OCI-LY7 (cell line): ENCODE measurements at regions not wholly inside any gene's neighbourhood (a gene's known extent, or its start where the extent isn't known, plus 50 kb on each side); places are given as distances from the start of the nearest gene placed in this dataset.

Source experiments
- BruUV-seq: library from RNA; stranded (reverse); fragments of 400-500 nt; replicated peaks from 2 replicates; lab custom pipeline; 2021; lab: Mats Ljungman, UMichigan
- CTCF ChIA-PET: fragments of 300-600 bp; sonication (Branson Sonifier 250); formaldehyde crosslinking; loops from one replicate; lab custom pipeline; 2022; ENCODE audit warnings: antibody characterized with exemption; ENCODE audit not compliant: unreplicated experiment; lab: Charles Lee
- POLR2A ChIA-PET: fragments of 300-600 bp; sonication (Branson Sonifier 250); formaldehyde crosslinking; loops from one replicate; lab custom pipeline; 2022; ENCODE audit warnings: antibody characterized with exemption; lab: Charles Lee
- DNase-seq: peaks from one replicate; pipeline ENCODE4 v3.0.0-alpha.2; 2015; ENCODE audit warnings: low spot score
- H2AFZ ChIP-seq: fragments of 200-600 bp; sonication (generic), shearing (Covaris generic); 2 replicates; pipeline ENCODE4 v1.6.1; 2014; ENCODE audit warnings: mild to moderate bottlenecking, antibody characterized with exemption, low read length, moderate library complexity
- H3K27ac ChIP-seq: fragments of 200-600 bp; sonication (generic); 2 replicates; pipeline ENCODE4 v1.5.1; 2014; ENCODE audit warnings: mixed run types, low read depth, mild to moderate bottlenecking, moderate library complexity, low read length, inconsistent platforms; ENCODE audit not compliant: poor library complexity, severe bottlenecking
- H3K36me3 ChIP-seq: fragments of 200-600 bp; sonication (generic); 2 replicates; pipeline ENCODE4 v1.6.1; 2014; ENCODE audit warnings: mild to moderate bottlenecking, antibody characterized with exemption, low read length, moderate library complexity, mixed read lengths; ENCODE audit not compliant: insufficient read depth
- H3K4me1 ChIP-seq: fragments of 200-600 bp; sonication (generic); 2 replicates; pipeline ENCODE4 v1.5.1; 2014; ENCODE audit warnings: mild to moderate bottlenecking, low read length; ENCODE audit not compliant: insufficient read depth, poor library complexity, severe bottlenecking
- H3K4me2 ChIP-seq: fragments of 200-600 bp; sonication (generic); 2 replicates; pipeline ENCODE4 v1.6.1; 2014; ENCODE audit warnings: mild to moderate bottlenecking, low read length
- H3K4me3 ChIP-seq: fragments of 200-600 bp; sonication (generic); 2 replicates; pipeline ENCODE4 v1.5.1; 2014; ENCODE audit warnings: mild to moderate bottlenecking, low read depth, low read length; ENCODE audit not compliant: poor library complexity, severe bottlenecking
- H3K79me2 ChIP-seq: fragments of 200-600 bp; sonication (generic); 2 replicates; pipeline ENCODE4 v1.6.1; 2016; ENCODE audit warnings: low read depth, mild to moderate bottlenecking, low read length, moderate library complexity, mixed read lengths; ENCODE audit not compliant: insufficient read depth
- H3K9me2 ChIP-seq: fragments of 200-600 bp; sonication (generic); 2 replicates; pipeline ENCODE4 v1.6.1; 2016; ENCODE audit warnings: mild to moderate bottlenecking, low read length, mixed read lengths; ENCODE audit not compliant: insufficient read depth
- H3K9me3 ChIP-seq: fragments of 200-600 bp; sonication (generic); 2 replicates; pipeline ENCODE4 v1.6.1; 2014; ENCODE audit warnings: mild to moderate bottlenecking, mixed run types, low read length, mixed read lengths
- H4K20me1 ChIP-seq: fragments of 200-600 bp; sonication (generic); 2 replicates; pipeline ENCODE4 v1.6.1; 2014; ENCODE audit warnings: mild to moderate bottlenecking, antibody characterized with exemption, low read length, moderate library complexity, mixed read lengths; ENCODE audit not compliant: insufficient read depth
- CTCF ChIP-seq: fragments of 200-600 bp; sonication (generic); conservative IDR thresholded peaks from 2 replicates; pipeline ENCODE4 v1.5.1; 2014; ENCODE audit warnings: mild to moderate bottlenecking, antibody characterized with exemption, low read length, moderate library complexity, mixed read lengths
- EZH2phosphoT487 ChIP-seq: fragments of 200-600 bp; sonication (generic); IDR thresholded peaks from 2 replicates; pipeline ENCODE4 v1.6.1; 2018; ENCODE audit warnings: low read depth, borderline replicate concordance, mild to moderate bottlenecking, mixed run types, antibody characterized with exemption, low read length, moderate library complexity, mixed read lengths
- intact Hi-C: fragments of 100-400 bp; cut with micrococcal nuclease; formaldehyde crosslinking; loops from one replicate; pipeline ENCODE4 v1.10.0; 2022; ENCODE audit not compliant: unreplicated experiment

GRCh38 chr5:62017092-62017491 is 288.9 kb upstream of the KIF2A start:
- TF ChIP-seq CTCF (no peak), EZH2phosphoT487 (no peak)
- no peaks in the 10 kb centered on the region for H3K9me2 ChIP-seq
- H4K20me1 ChIP-seq, result no peaks in the 10 kb centered on the region
- H3K27ac ChIP-seq, result no peak overlapping the region
- DNase-seq, result no peak
- H3K4me3 ChIP-seq, result no peak overlapping the region
- no peaks in the 10 kb centered on the region for H3K4me1 ChIP-seq
- no peak overlapping the region for H3K4me2 ChIP-seq
- BruUV-seq, result no TSS peak
- CTCF ChIA-PET, result no interaction called here
- H2AFZ ChIP-seq, result no peak overlapping the region
- no peaks in the 10 kb centered on the region for H3K36me3 ChIP-seq
- POLR2A ChIA-PET, result no interaction called here
- intact Hi-C loops, result no loop called here
- H3K9me3 ChIP-seq, result no peaks in the 10 kb centered on the region
- H3K79me2 ChIP-seq, result no peaks in the 10 kb centered on the region

DNA sequence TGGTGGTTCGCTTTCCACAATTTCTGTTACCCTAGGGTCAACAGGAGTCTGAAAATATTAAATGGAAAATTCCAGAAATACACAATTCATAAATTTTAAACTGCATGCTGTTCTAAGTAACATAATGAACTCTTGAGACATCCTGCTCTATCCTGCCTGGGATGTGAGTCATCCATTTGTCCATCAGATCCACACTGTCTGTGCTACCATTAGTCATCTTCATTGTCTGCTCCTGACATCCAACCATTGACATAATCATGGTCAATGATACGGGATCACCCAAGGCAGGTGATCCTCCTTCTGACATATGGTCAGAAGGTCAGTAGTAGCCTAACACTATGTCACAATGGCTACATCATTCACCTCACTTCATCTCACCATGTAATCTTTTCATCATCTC is 276.7 kb upstream of the KIF2A start:
- Histone ChIP-seq H3K36me3 (no peaks in the 10 kb centered on the region), H3K79me2 (no peaks in the 10 kb centered on the region), H3K27ac (no peak overlapping the region), H3K4me3 (no peak overlapping the region), H3K9me3 (no peaks in the 10 kb centered on the region), H2AFZ (no peak overlapping the region), H4K20me1 (no peaks in the 10 kb centered on the region), H3K4me1 (no peaks in the 10 kb centered on the region), H3K4me2 (no peak overlapping the region), H3K9me2 (no peaks in the 10 kb centered on the region)
- CTCF ChIA-PET, result no interaction called here
- BruUV-seq, result no TSS peak
- POLR2A ChIA-PET, result no interaction called here
- TF ChIP-seq EZH2phosphoT487 (no peak), CTCF (no peak)
- intact Hi-C loops, result no loop called here
- no peak for DNase-seq

GRCh38 chr5:62030326-62030725 is 275.7 kb upstream of the KIF2A start:
- intact Hi-C loops, result no loop called here
- no peaks in the 10 kb centered on the region for H3K4me1 ChIP-seq
- no peak overlapping the region for H3K4me2 ChIP-seq
- BruUV-seq, result no TSS peak
- no peak overlapping the region for H2AFZ ChIP-seq
- no peak overlapping the region for H3K4me3 ChIP-seq
- CTCF ChIA-PET, result no interaction called here
- no peak for DNase-seq
- no peaks in the 10 kb centered on the region for H3K36me3 ChIP-seq
- POLR2A ChIA-PET, result no interaction called here
- no peaks in the 10 kb centered on the region for H3K79me2 ChIP-seq
- TF ChIP-seq EZH2phosphoT487, result no peak
- no peak for TF ChIP-seq CTCF
- no peak overlapping the region for H3K27ac ChIP-seq
- no peaks in the 10 kb centered on the region for H3K9me2 ChIP-seq
- no peaks in the 10 kb centered on the region for H3K9me3 ChIP-seq
- no peaks in the 10 kb centered on the region for H4K20me1 ChIP-seq
